ENCODE measurements at regions not wholly inside any gene's neighbourhood (a gene's known extent, or its start where the extent isn't known, plus 50 kb on each side); places are given as distances from the start of the nearest gene placed in this dataset.

- Histone ChIP-seq H3K79me2 (ENCODE audit: insufficient read depth) (no peaks in the 10 kb centered on the region), H3K36me3 (replicated peaks in 1 of 2; ENCODE audit: control insufficient read depth in 1 of 2, insufficient read depth in 2 of 2, low read length in 1 of 2) (no peaks in the 10 kb centered on the region), H3K27me3 (ENCODE audit: insufficient read depth) (no peaks in the 10 kb centered on the region), H2AFZ (ENCODE audit: low read depth) (no peak overlapping the region), H3K4me1 (ENCODE audit: control insufficient read depth in 1 of 2, insufficient read depth in 2 of 2, low read depth in 1 of 2, low read length in 1 of 2) (0 out of 4 replicates have a peak, but pooled peaks cover 0 to 4% of the 10 kb centered on the region in 2 experiments), H3K9me2 (no peaks in the 10 kb centered on the region), H3K9ac (no peak overlapping the region), H3K4me3 (ENCODE audit: low read depth in 2 of 2, low read length in 1 of 2) (no peak overlapping the region), H3K4me2 (no peak overlapping the region), H3F3A (replicated peaks; ENCODE audit: insufficient read depth) (no peaks in the 10 kb centered on the region), H3K27ac (ENCODE audit: low read depth in 2 of 2, low read length in 1 of 2) (no peak overlapping the region), H4K20me1 (ENCODE audit: insufficient read depth) (no peaks in the 10 kb centered on the region), H3K9me3 (no peaks in the 10 kb centered on the region)
- WGBS (ENCODE audit: low lambda C conversion rate), result 100% methylated on average over 1 of the region's 3 CpGs
- POLR2A ChIA-PET, result no interaction called here
- CTCF ChIA-PET, result no interaction called here
- no peak for TF ChIP-seq EZH2phosphoT487 (IDR thresholded peaks at IDR 0.05; ENCODE audit: borderline replicate concordance, low read depth)
- no peak for TF ChIP-seq MEF2A (IDR thresholded peaks at IDR 0.05; ENCODE audit: borderline replicate concordance, low read depth)
- TF ChIP-seq TAF1 (IDR thresholded peaks at IDR 0.05; ENCODE audit: borderline replicate concordance, low read depth, low read length), result no peak
- TF ChIP-seq IRF3 (IDR thresholded peaks at IDR 0.05; ENCODE audit: low read depth, low read length), result no peak
- no peak for TF ChIP-seq RFX5 (IDR thresholded peaks at IDR 0.05; ENCODE audit: low read length)
- TF ChIP-seq TEAD4 (IDR thresholded peaks at IDR 0.05; ENCODE audit: borderline replicate concordance, insufficient read depth), result no peak
- no peak for TF ChIP-seq POLR2AphosphoS5 (IDR thresholded peaks at IDR 0.05; ENCODE audit: low read depth, low read length)
- TF ChIP-seq FOXM1 (IDR thresholded peaks at IDR 0.05; ENCODE audit: low read depth), result no peak
- DNase-seq, result no peak
Measured at GRCh38 chr10:91698258-91698657, 65.4 kb upstream of the PPP1R3C start.

GRCh38 chr10:91694170-91694794 is 61.4 kb upstream of the PPP1R3C start:
- peak; percentile 47 for DNase-seq
- no peak overlapping the region for H3K4me3 ChIP-seq (ENCODE audit: low read depth in 2 of 2, low read length in 1 of 2)

More at GRCh38 chr10:91694170-91694794, 61.4 kb upstream of the PPP1R3C start:
- Histone ChIP-seq H3K9me2 (no peaks in the 10 kb centered on the region), H3K27ac (ENCODE audit: low read depth in 2 of 2, low read length in 1 of 2) (no peak overlapping the region), H3K4me1 (ENCODE audit: control insufficient read depth in 1 of 2, insufficient read depth in 2 of 2, low read depth in 1 of 2, low read length in 1 of 2) (peaks cover 0 to 5% of the 10 kb centered on the region in 2 experiments; a peak in 1 of 4 replicates), H2AFZ (ENCODE audit: low read depth) (no peak overlapping the region), H3K36me3 (replicated peaks in 1 of 2; ENCODE audit: control insufficient read depth in 1 of 2, insufficient read depth in 2 of 2, low read length in 1 of 2) (no peaks in the 10 kb centered on the region), H3K9ac (no peak overlapping the region), H3K27me3 (ENCODE audit: insufficient read depth) (no peaks in the 10 kb centered on the region), H4K20me1 (ENCODE audit: insufficient read depth) (no peaks in the 10 kb centered on the region), H3K79me2 (ENCODE audit: insufficient read depth) (no peaks in the 10 kb centered on the region), H3K9me3 (no peaks in the 10 kb centered on the region), H3F3A (replicated peaks; ENCODE audit: insufficient read depth) (no peaks in the 10 kb centered on the region), H3K4me2 (no peak overlapping the region)
- WGBS (ENCODE audit: low lambda C conversion rate), result 70% methylated on average over 3 of the region's 3 CpGs
- CTCF ChIA-PET, result interaction anchor here (0.6 to 2.2 kb wide), 17 partner anchors 9 to 396 kb away, joined by 3 to 7 read pairs (median 4); no protein-coding TSS in a partner anchor
- POLR2A ChIA-PET, result no interaction called here
- peak; percentile 74 for TF ChIP-seq SMC3 (IDR thresholded peaks at IDR 0.05; ENCODE audit: low read depth, low read length)
- no peak for TF ChIP-seq FOXM1 (IDR thresholded peaks at IDR 0.05; ENCODE audit: low read depth)
- TF ChIP-seq RCOR1 (IDR thresholded peaks at IDR 0.05; ENCODE audit: low read length), result no peak
- no peak for TF ChIP-seq RFX5 (IDR thresholded peaks at IDR 0.05; ENCODE audit: low read length)
- TF ChIP-seq PBX3 (IDR thresholded peaks at IDR 0.05), result no peak
- TF ChIP-seq JUND (IDR thresholded peaks at IDR 0.05), result no peak
- peak; percentile 79 for TF ChIP-seq RAD21 (IDR thresholded peaks at IDR 0.05; ENCODE audit: low read length)
- peak; percentile 90 for TF ChIP-seq CTCF (IDR thresholded peaks at IDR 0.05)
- no peak for TF ChIP-seq RXRA (IDR thresholded peaks at IDR 0.05; ENCODE audit: borderline replicate concordance, low read depth)

Measured in SK-N-SH (cell line).